ENCODE measurements at regions not wholly inside any gene's neighbourhood (a gene's known extent, or its start where the extent isn't known, plus 50 kb on each side); places are given as distances from the start of the nearest gene placed in this dataset.

GRCh38 chr5:82748688-82749460 is 328.3 kb downstream of the TMEM167A start (continued):
- TF ChIP-seq ZBTB5 (IDR thresholded peaks at IDR 0.05) (no peak), ETS2 (tag; IDR thresholded peaks at IDR 0.05; ENCODE audit: borderline replicate concordance, poor library complexity, severe bottlenecking) (no peak)

GRCh38 chr5:82747986-82748385 is 329.2 kb downstream of the TMEM167A start:
- no peak for ATAC-seq
- CTCF ChIA-PET (ENCODE audit: low intra/inter-chr PET ratio), result no interaction called here
- TF ChIP-seq RAD21 (CRISPR knock-in tag; conservative IDR thresholded peaks at IDR 0.05 in 1 of 2, IDR thresholded peaks at IDR 0.05 in 1 of 2) (no peak), ZNF699 (CRISPR knock-in tag; IDR thresholded peaks at IDR 0.05; ENCODE audit: insufficient replicate concordance) (no peak), ZNF518B (CRISPR knock-in tag; IDR thresholded peaks at IDR 0.05) (no peak), ZBTB5 (IDR thresholded peaks at IDR 0.05) (no peak), ZNF12 (CRISPR knock-in tag; IDR thresholded peaks at IDR 0.05) (no peak), HMGXB4 (CRISPR knock-in tag; IDR thresholded peaks at IDR 0.05) (no peak), ZBTB1 (CRISPR knock-in tag; IDR thresholded peaks at IDR 0.05; ENCODE audit: borderline replicate concordance, low read depth) (no peak), ZNF589 (CRISPR knock-in tag; IDR thresholded peaks at IDR 0.05; ENCODE audit: low read depth) (no peak)

More at GRCh38 chr5:82747986-82748385, 329.2 kb downstream of the TMEM167A start:
- H3K4me3 ChIP-seq, result no peak overlapping the region
- 3% methylated on average over 2 of the region's 2 CpGs for WGBS (ENCODE audit: insufficient coverage, low coverage, missing lambda C conversion rate)
- POLR2A ChIA-PET, result interaction anchor here (0.6 kb wide), 1 partner anchor 30 kb away, joined by 4 read pairs; no protein-coding TSS in a partner anchor
- BruUV-seq (replicated peaks), result no TSS peak
- no peak overlapping the region for H3K27ac ChIP-seq (ENCODE audit: extremely low read depth, low read depth, low read length)
- H3K36me3 ChIP-seq (ENCODE audit: control insufficient read depth, insufficient read depth, low read length), result no peaks in the 10 kb centered on the region
- FAIRE-seq (no peak), DNase-seq (ENCODE audit: extremely low read depth in 1 of 4, low spot score in 3 of 4) (no peak)
- no peaks in the 10 kb centered on the region for H3K79me2 ChIP-seq (ENCODE audit: control insufficient read depth, insufficient read depth, low read length)
- H3K9ac ChIP-seq (ENCODE audit: insufficient read depth in 1 of 2, low read depth in 2 of 2, low read length in 2 of 2), result no peak overlapping the region
- H3K9me3 ChIP-seq (replicated peaks; ENCODE audit: control insufficient read depth, insufficient read depth, low read depth, low read length), result no peaks in the 10 kb centered on the region
- in situ Hi-C loops (cut with MboI), result no loop called here
- intact Hi-C loops (cut with micrococcal nuclease), result no loop called here
- H3K4me2 ChIP-seq (ENCODE audit: insufficient read depth, low read length), result no peak overlapping the region
- no peaks in the 10 kb centered on the region for H3K9me1 ChIP-seq (ENCODE audit: control insufficient read depth, insufficient read depth, low read length)
- no peak overlapping the region for H2AFZ ChIP-seq (ENCODE audit: low read depth, low read length)
- peaks cover 0 to 11% of the 10 kb centered on the region in 2 experiments; a peak in 2 of 5 replicates for H3K27me3 ChIP-seq (ENCODE audit: control insufficient read depth in 2 of 2, insufficient read depth in 2 of 2, low read length in 2 of 2)
- no peaks in the 10 kb centered on the region for H4K20me1 ChIP-seq (replicated peaks; ENCODE audit: control insufficient read depth, insufficient read depth, low read length)
- H3K4me1 ChIP-seq (replicated peaks in 1 of 2; ENCODE audit: control insufficient read depth in 2 of 2, insufficient read depth in 2 of 2, low read length in 2 of 2), result no peaks in the 10 kb centered on the region
